Tibial nerve (tissue), 4 donors: ENCODE measurements at regions not wholly inside any gene's neighbourhood (a gene's known extent, or its start where the extent isn't known, plus 50 kb on each side); places are given as distances from the start of the nearest gene placed in this dataset.

Source experiments
- CTCF ChIP-seq, 5 experiments: fragments of 200-600 bp in 3 of 5; fragments of 450-650 bp in 2 of 5; sonication (generic) in 3 of 5; IDR thresholded peaks; one replicate each; pipeline ENCODE4 v1.5.1; 2016 to 2019; ENCODE audit warnings: antibody characterized with exemption in 5 of 5, mild to moderate bottlenecking in 3 of 5, moderate library complexity in 2 of 5
- EP300 ChIP-seq, 2 donors: sonication (generic); formaldehyde crosslinking; IDR thresholded peaks; one replicate each; pipeline ENCODE4 v1.6.1; 2017; ENCODE audit warnings: antibody characterized with exemption in 2 of 2, mild to moderate bottlenecking in 1 of 2
- POLR2A ChIP-seq, 2 donors: fragments of 450-650 bp; IDR thresholded peaks; one replicate each; pipeline ENCODE4 v1.6.1; 2017; ENCODE audit warnings: antibody characterized with exemption in 2 of 2, mild to moderate bottlenecking in 2 of 2, moderate library complexity in 2 of 2

- TF ChIP-seq CTCF (IDR thresholded peaks at IDR 0.05), result no peak
- TF ChIP-seq POLR2A (IDR thresholded peaks at IDR 0.05), result no peak
- no peak for TF ChIP-seq EP300 (IDR thresholded peaks at IDR 0.05)
Observed at GRCh38 chr2:2769481-2770431, 438.7 kb upstream of the MYT1L start.
